Esophagus muscularis mucosa (tissue), 4 donors: ENCODE measurements at regions not wholly inside any gene's neighbourhood (a gene's known extent, or its start where the extent isn't known, plus 50 kb on each side); places are given as distances from the start of the nearest gene placed in this dataset.

Experiments
- DNase-seq: peaks from one replicate; pipeline ENCODE4 v3.0.0-alpha.2; 2017; ENCODE audit errors: extremely low spot score
- H3K27ac ChIP-seq, 4 donors: fragments of 200-600 bp; sonication (generic); replicated peaks in 1 of 4; 1 replicate in 3 of 4; 2 replicates in 1 of 4; pipeline ENCODE4 v1.5.1; 2016 to 2019; ENCODE audit warnings: mild to moderate bottlenecking in 1 of 4
- H3K27me3 ChIP-seq, 4 donors: fragments of 200-600 bp; sonication (generic); one replicate each; pipeline versions ENCODE4 v1.5.1 to v1.6.0; 2016 to 2019
- H3K36me3 ChIP-seq, 4 donors: fragments of 200-600 bp; sonication (generic); one replicate each; pipeline ENCODE4 v1.5.1; 2016 to 2019
- H3K4me1 ChIP-seq, 4 donors: fragments of 200-600 bp; sonication (generic); one replicate each; pipeline ENCODE4 v1.5.1; 2016 to 2019
- H3K4me3 ChIP-seq, 4 donors: fragments of 200-600 bp; sonication (generic); 1 replicate in 2 of 4; 2 replicates in 2 of 4; pipeline ENCODE4 v1.5.1; 2016 to 2019; ENCODE audit warnings: mild to moderate bottlenecking in 4 of 4, moderate library complexity in 1 of 4
- H3K9me3 ChIP-seq, 4 donors: fragments of 200-600 bp; sonication (generic); 1 replicate in 3 of 4; 2 replicates in 1 of 4; pipeline ENCODE4 v1.5.1; 2016 to 2019
- EP300 ChIP-seq: sonication (generic); formaldehyde crosslinking; IDR thresholded peaks from one replicate; pipeline ENCODE4 v1.6.1; 2017; ENCODE audit warnings: antibody characterized with exemption
- POLR2A ChIP-seq: fragments of 450-650 bp; IDR thresholded peaks from one replicate; pipeline ENCODE4 v1.6.1; 2017; ENCODE audit warnings: antibody characterized with exemption, moderate library complexity, mild to moderate bottlenecking, low read depth
- POLR2AphosphoS5 ChIP-seq, 2 donors: sonication (generic); formaldehyde crosslinking; IDR thresholded peaks; one replicate each; pipeline ENCODE4 v1.6.1; 2017; ENCODE audit warnings: antibody characterized with exemption in 2 of 2
- WGBS: methylation state at CpG from one replicate; pipeline ENCODE4 v1.1.5; 2018; 5-methylcytosine and 5-hydroxymethylcytosine counted together
- intact Hi-C: fragments of 100-400 bp; cut with DNase I; formaldehyde crosslinking; loops from one replicate; pipeline ENCODE4 v1.15.1; 2023
- TF ChIP-seq, protein P1 (sequence below), 3 experiments: fragments of 200-600 bp in 2 of 3; fragments of 450-650 bp in 1 of 3; sonication (generic) in 2 of 3; IDR thresholded peaks; one replicate each; pipeline ENCODE4 v1.5.1; 2017 to 2019; ENCODE audit warnings: antibody characterized with exemption in 3 of 3, mild to moderate bottlenecking in 2 of 3, moderate library complexity in 1 of 3

DNA sequence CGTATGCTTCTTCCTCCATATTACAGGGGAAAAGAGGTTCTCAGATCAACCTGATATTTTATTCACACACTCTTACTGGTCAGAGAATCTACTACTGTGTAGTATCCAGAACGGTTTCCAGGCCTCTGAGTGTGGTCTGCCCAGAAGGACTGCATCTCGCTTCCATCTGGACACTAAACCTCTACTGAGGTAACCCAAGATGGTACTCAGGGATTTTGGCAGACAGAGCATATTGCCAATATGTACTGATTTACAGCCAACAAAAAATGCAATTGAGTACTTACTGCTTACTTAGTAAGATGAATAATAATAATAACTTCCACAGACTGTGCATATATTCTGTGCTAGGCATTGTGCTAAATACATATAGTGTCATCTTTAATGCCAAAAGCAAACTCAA lies 55.8 kb downstream of the CYRIA start:
- peaks cover 0 to 14% (median 0%) of the 10 kb centered on the region in 4 donors for H3K36me3 ChIP-seq
- no peak overlapping the region for H3K27ac ChIP-seq
- intact Hi-C loops, result loop anchor here (2.0 to 10.0 kb wide), 2 partner anchors 675 to 973 kb away; no protein-coding TSS in a partner anchor
- no peaks in the 10 kb centered on the region for H3K27me3 ChIP-seq
- H3K4me1 ChIP-seq, result peaks cover 15 to 33% (median 26%) of the 10 kb centered on the region in 4 donors
- H3K4me3 ChIP-seq, result no peak overlapping the region
- no peak for DNase-seq
- TF ChIP-seq POLR2AphosphoS5 (IDR thresholded peaks at IDR 0.05), result no peak
- TF ChIP-seq, protein P1, sequence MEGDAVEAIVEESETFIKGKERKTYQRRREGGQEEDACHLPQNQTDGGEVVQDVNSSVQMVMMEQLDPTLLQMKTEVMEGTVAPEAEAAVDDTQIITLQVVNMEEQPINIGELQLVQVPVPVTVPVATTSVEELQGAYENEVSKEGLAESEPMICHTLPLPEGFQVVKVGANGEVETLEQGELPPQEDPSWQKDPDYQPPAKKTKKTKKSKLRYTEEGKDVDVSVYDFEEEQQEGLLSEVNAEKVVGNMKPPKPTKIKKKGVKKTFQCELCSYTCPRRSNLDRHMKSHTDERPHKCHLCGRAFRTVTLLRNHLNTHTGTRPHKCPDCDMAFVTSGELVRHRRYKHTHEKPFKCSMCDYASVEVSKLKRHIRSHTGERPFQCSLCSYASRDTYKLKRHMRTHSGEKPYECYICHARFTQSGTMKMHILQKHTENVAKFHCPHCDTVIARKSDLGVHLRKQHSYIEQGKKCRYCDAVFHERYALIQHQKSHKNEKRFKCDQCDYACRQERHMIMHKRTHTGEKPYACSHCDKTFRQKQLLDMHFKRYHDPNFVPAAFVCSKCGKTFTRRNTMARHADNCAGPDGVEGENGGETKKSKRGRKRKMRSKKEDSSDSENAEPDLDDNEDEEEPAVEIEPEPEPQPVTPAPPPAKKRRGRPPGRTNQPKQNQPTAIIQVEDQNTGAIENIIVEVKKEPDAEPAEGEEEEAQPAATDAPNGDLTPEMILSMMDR (IDR thresholded peaks at IDR 0.05), result no peak
- no peak for TF ChIP-seq POLR2A
- H3K9me3 ChIP-seq, result no peaks in the 10 kb centered on the region
- WGBS, result 83% methylated on average over 3 of the region's 3 CpGs

- H3K27me3 ChIP-seq, result no peaks in the 10 kb centered on the region
- H3K36me3 ChIP-seq, result peaks cover 0 to 14% (median 0%) of the 10 kb centered on the region in 4 donors
- intact Hi-C loops, result loop anchor here (2.0 to 10.0 kb wide), 2 partner anchors 674 to 972 kb away; no protein-coding TSS in a partner anchor
- H3K4me1 ChIP-seq, result peaks cover 7 to 25% (median 17%) of the 10 kb centered on the region in 4 donors
- peak overlapping the region; percentile 41 to 52 (median 48) for H3K4me3 ChIP-seq
- H3K27ac ChIP-seq, result peak overlapping the region in 1 of 4 donors; percentile 15
- TF ChIP-seq, protein P1 (IDR thresholded peaks at IDR 0.05), result peak; percentile 84 to 94 (median 92)
- TF ChIP-seq POLR2AphosphoS5 (IDR thresholded peaks at IDR 0.05), result peak in 1 of 2 donors; percentile 25
- no peak for TF ChIP-seq POLR2A
- TF ChIP-seq EP300, result no peak
- 5% methylated on average over 16 of the region's 21 CpGs for WGBS
- peak; percentile 97 for DNase-seq
- no peaks in the 10 kb centered on the region for H3K9me3 ChIP-seq
These were observed 56.7 kb downstream of the CYRIA start for GRCh38 chr2:16608661-16609643.

- TF ChIP-seq POLR2A (no peak), POLR2AphosphoS5 (IDR thresholded peaks at IDR 0.05) (no peak), EP300 (no peak)
- TF ChIP-seq, protein P1 (IDR thresholded peaks at IDR 0.05), result no peak
- Histone ChIP-seq H3K4me3 (no peak overlapping the region), H3K4me1 (peaks cover 7 to 17% (median 10%) of the 10 kb centered on the region in 4 donors), H3K27me3 (no peaks in the 10 kb centered on the region), H3K9me3 (no peaks in the 10 kb centered on the region), H3K27ac (no peak overlapping the region), H3K36me3 (peaks cover 0 to 12% (median 0%) of the 10 kb centered on the region in 4 donors)
- intact Hi-C loops, result loop anchor here (10.0 kb wide), 1 partner anchor 672 kb away; no protein-coding TSS in a partner anchor
- no peak for DNase-seq
- WGBS, result 75% methylated on average over 7 of the region's 7 CpGs
These were observed 58.3 kb downstream of the CYRIA start for GRCh38 chr2:16607301-16607700.

DNA sequence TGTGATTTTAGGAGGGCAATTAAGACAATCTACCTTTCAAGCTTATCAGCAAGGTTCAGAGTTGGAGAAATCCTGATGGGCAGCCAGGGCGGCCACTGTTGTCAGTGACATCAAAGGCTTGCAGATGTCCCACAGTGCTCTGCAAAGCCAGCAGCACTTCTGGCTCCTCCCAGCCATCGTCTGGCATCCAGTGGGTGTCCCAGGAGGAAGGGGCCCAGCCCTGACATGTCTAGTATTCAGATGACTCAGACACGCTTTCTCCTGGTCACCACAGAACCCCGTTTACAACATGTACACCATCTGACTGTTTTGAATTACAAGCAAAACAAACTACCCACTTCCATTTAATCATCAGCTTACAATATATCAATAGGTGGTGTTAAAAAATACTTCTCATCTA lies 61.4 kb downstream of the CYRIA start:
- Histone ChIP-seq H3K4me1 (peaks cover 6 to 11% (median 8%) of the 10 kb centered on the region in 4 donors), H3K4me3 (no peak overlapping the region), H3K27ac (no peak overlapping the region), H3K27me3 (no peaks in the 10 kb centered on the region), H3K36me3 (peaks cover 0 to 4% (median 0%) of the 10 kb centered on the region in 4 donors), H3K9me3 (no peaks in the 10 kb centered on the region)
- intact Hi-C loops, result loop anchor here (10.0 kb wide), 1 partner anchor 669 kb away; no protein-coding TSS in a partner anchor
- DNase-seq, result no peak
- TF ChIP-seq, protein P1 (IDR thresholded peaks at IDR 0.05), result no peak
- TF ChIP-seq POLR2A (no peak), POLR2AphosphoS5 (IDR thresholded peaks at IDR 0.05) (no peak), EP300 (no peak)
- 92% methylated on average over 4 of the region's 4 CpGs for WGBS
